K562 (cell line): ENCODE measurements at regions not wholly inside any gene's neighbourhood (a gene's known extent, or its start where the extent isn't known, plus 50 kb on each side); places are given as distances from the start of the nearest gene placed in this dataset.

Source experiments
- ATAC-seq: fragments of 200-7000 bp; cut with Tn5 transposase; 3 replicates; pipeline ENCODE4 v1.9.1; 2020; ENCODE audit warnings: moderate library complexity
- BruUV-seq: library from RNA; stranded (reverse); fragments of 400-500 nt; replicated peaks from 2 replicates; lab custom pipeline; 2021; lab: Mats Ljungman, UMichigan
- CTCF ChIA-PET: fragments of 300-600 bp; formaldehyde crosslinking; extraction: SDS; loops from one replicate; lab custom pipeline; 2021; ENCODE audit warnings: low intra/inter-chr PET ratio; lab: Yijun Ruan, JAX
- POLR2A ChIA-PET: fragments of 300-600, 350-650 bp; sonication (Branson Sonifier 250); formaldehyde crosslinking; extraction: SDS; loops from one replicate; lab custom pipeline; 2021; ENCODE audit warnings: antibody characterized with exemption, inconsistent platforms; lab: Yijun Ruan, JAX
- DNase-seq, 4 experiments: peaks; one replicate each; pipeline versions ENCODE4 v3.0.0 to v3.0.0-alpha.2; 2011 to 2018; ENCODE audit warnings: low spot score in 3 of 4, mixed read lengths in 3 of 4; ENCODE audit errors: extremely low read depth in 1 of 4
- FAIRE-seq: peaks from 2 replicates; lab custom pipeline; 2011; peaks lifted over from hg19 to GRCh38; lab: Jason Lieb, UNC
- H2AFZ ChIP-seq: 2 replicates; pipeline ENCODE4 v1.6.0; 2011; ENCODE audit warnings: low read depth, low read length, control low read depth, inconsistent platforms
- H3K27ac ChIP-seq: fragments of 200-600 bp; 3 replicates; pipeline ENCODE4 v1.8.0; 2011; ENCODE audit warnings: low read depth, mild to moderate bottlenecking, control low read depth, inconsistent platforms, low read length, moderate library complexity, mixed read lengths; ENCODE audit errors: extremely low read depth
- H3K27me3 ChIP-seq, 2 experiments: fragments of 300-600 bp in 1 of 2; 2 replicates in 1 of 2; 3 replicates in 1 of 2; pipeline versions ENCODE4 v1.6.0 to v1.8.0; 2011; ENCODE audit warnings: inconsistent platforms in 2 of 2, low read length in 2 of 2, mild to moderate bottlenecking in 1 of 2, mixed read lengths in 1 of 2, moderate library complexity in 1 of 2; ENCODE audit not compliant: control insufficient read depth in 2 of 2, insufficient read depth in 2 of 2
- H3K36me3 ChIP-seq: fragments of 300-600 bp; 3 replicates; pipeline ENCODE4 v1.8.0; 2011; ENCODE audit warnings: mild to moderate bottlenecking, low read length, inconsistent platforms; ENCODE audit not compliant: control insufficient read depth, insufficient read depth
- H3K4me1 ChIP-seq, 2 experiments: fragments of 200-600 bp in 1 of 2; replicated peaks in 1 of 2; 2 replicates in 1 of 2; 3 replicates in 1 of 2; pipeline versions ENCODE4 v1.5.1 to v1.8.0; 2011; ENCODE audit warnings: inconsistent platforms in 2 of 2, low read length in 2 of 2, mild to moderate bottlenecking in 1 of 2, mixed read lengths in 1 of 2, moderate library complexity in 1 of 2; ENCODE audit not compliant: control insufficient read depth in 2 of 2, insufficient read depth in 2 of 2
- H3K4me2 ChIP-seq: 2 replicates; pipeline ENCODE4 v1.6.1; 2011; ENCODE audit warnings: low read length, control low read depth, inconsistent platforms, mixed read lengths; ENCODE audit not compliant: insufficient read depth
- H3K4me3 ChIP-seq: fragments of 200-600 bp; sonication (generic), shearing (Covaris generic); 2 replicates; pipeline ENCODE4 v1.5.1; 2016; ENCODE audit warnings: control low read depth, inconsistent platforms
- H3K79me2 ChIP-seq: fragments of 200-600 bp; 3 replicates; pipeline ENCODE4 v1.8.0; 2011; ENCODE audit warnings: low read length, inconsistent platforms; ENCODE audit not compliant: control insufficient read depth, insufficient read depth
- H3K9ac ChIP-seq, 2 experiments: 2 replicates each; pipeline versions ENCODE4 v1.6.0 to v1.6.1; 2011; ENCODE audit warnings: low read depth in 2 of 2, low read length in 2 of 2, control low read depth in 1 of 2, inconsistent platforms in 1 of 2, mild to moderate bottlenecking in 1 of 2, mixed read lengths in 1 of 2; ENCODE audit not compliant: insufficient read depth in 1 of 2
- H3K9me1 ChIP-seq: one replicate; pipeline ENCODE4 v1.6.0; 2011; ENCODE audit warnings: inconsistent platforms, mild to moderate bottlenecking, low read length, moderate library complexity; ENCODE audit not compliant: control insufficient read depth, insufficient read depth
- H3K9me3 ChIP-seq: replicated peaks from 2 replicates; pipeline ENCODE4 v1.5.1; 2011; ENCODE audit warnings: low read depth, low read length, inconsistent platforms; ENCODE audit not compliant: control insufficient read depth, insufficient read depth
- H4K20me1 ChIP-seq: replicated peaks from 2 replicates; pipeline ENCODE4 v1.6.1; 2011; ENCODE audit warnings: low read length, inconsistent platforms, mixed read lengths; ENCODE audit not compliant: control insufficient read depth, insufficient read depth
- BRCA1 ChIP-seq, 2 experiments: fragments of 450-650 bp in 1 of 2; sonication (generic) in 1 of 2; formaldehyde crosslinking in 1 of 2; IDR thresholded peaks; 2 replicates each; pipeline versions ENCODE4 v1.5.0 to v1.6.1; 2017 to 2020; ENCODE audit warnings: mild to moderate bottlenecking in 1 of 2, missing genetic modification reagents in 1 of 2
- FOXK1 ChIP-seq: sonication (generic); formaldehyde crosslinking; IDR thresholded peaks from 2 replicates; pipeline ENCODE4 v1.8.0; 2022; ENCODE audit warnings: missing genetic modification reagents, mild to moderate bottlenecking, borderline replicate concordance
- HDAC8 ChIP-seq: fragments of 450-650 bp; IDR thresholded peaks from 2 replicates; pipeline ENCODE4 v1.6.1; 2016; ENCODE audit warnings: mild to moderate bottlenecking, missing genetic modification characterization, moderate library complexity, missing compliant biosample characterization
- HEY1 ChIP-seq: fragments of 250-450 bp; sonication (Bioruptor Pico); IDR thresholded peaks from 2 replicates; pipeline ENCODE4 v1.5.0; 2020; ENCODE audit warnings: mild to moderate bottlenecking, moderate library complexity, borderline replicate concordance
- MTA1 ChIP-seq: fragments of 450-650 bp; IDR thresholded peaks from 2 replicates; pipeline ENCODE4 v1.6.1; 2017; ENCODE audit warnings: borderline replicate concordance
- NR2C1 ChIP-seq, 2 experiments: fragments of 450-650 bp; IDR thresholded peaks; 2 replicates each; pipeline ENCODE4 v1.6.1; 2017; ENCODE audit warnings: mild to moderate bottlenecking in 2 of 2, antibody characterized with exemption in 1 of 2, inconsistent platforms in 1 of 2, missing compliant biosample characterization in 1 of 2, missing genetic modification characterization in 1 of 2
- NR3C1 ChIP-seq: sonication (generic); formaldehyde crosslinking; IDR thresholded peaks from 2 replicates; pipeline ENCODE4 v1.8.1; 2022; ENCODE audit warnings: missing genetic modification reagents
- PTBP1 ChIP-seq: fragments of 200-400 bp; formaldehyde crosslinking; IDR thresholded peaks from 2 replicates; pipeline ENCODE4 v1.6.1; 2017; ENCODE audit warnings: low read depth, low read length
- RBM25 ChIP-seq: fragments of 200-400 bp; formaldehyde crosslinking; IDR thresholded peaks from 2 replicates; pipeline ENCODE4 v1.6.1; 2018; ENCODE audit warnings: low read length, low read depth, moderate library complexity; ENCODE audit not compliant: severe bottlenecking
- TAF15 ChIP-seq: fragments of 200-400 bp; formaldehyde crosslinking; IDR thresholded peaks from 2 replicates; pipeline ENCODE4 v1.6.1; 2017; ENCODE audit warnings: mild to moderate bottlenecking, low read depth, low read length, moderate library complexity
- TCF7 ChIP-seq: sonication (generic); IDR thresholded peaks from 2 replicates; pipeline ENCODE4 v1.6.1; 2016; ENCODE audit warnings: antibody characterized with exemption, borderline replicate concordance
- TRIM25 ChIP-seq: fragments of 450-650 bp; IDR thresholded peaks from 2 replicates; pipeline ENCODE4 v1.7.0; 2016; ENCODE audit warnings: borderline replicate concordance
- YY1 ChIP-seq, 3 experiments: IDR thresholded peaks; 2 replicates each; pipeline ENCODE4 v1.6.1; 2011; ENCODE audit warnings: low read length in 2 of 3, mild to moderate bottlenecking in 2 of 3, moderate library complexity in 2 of 3, borderline replicate concordance in 1 of 3, control low read depth in 1 of 3, low read depth in 1 of 3; ENCODE audit not compliant: insufficient read depth in 3 of 3, insufficient replicate concordance in 2 of 3, control insufficient read depth in 1 of 3, insufficient read length in 1 of 3; ENCODE audit errors: extremely low read depth in 1 of 3
- ZC3H8 ChIP-seq: fragments of 450-650 bp; IDR thresholded peaks from 2 replicates; pipeline ENCODE4 v1.6.1; 2017
- ZNF436 ChIP-seq: fragments of 250-450, 450-650 bp; sonication (Bioruptor Pico); formaldehyde crosslinking; IDR thresholded peaks from 2 replicates; pipeline ENCODE4 v1.7.0; 2020; ENCODE audit warnings: mild to moderate bottlenecking
- ZNF668 ChIP-seq: fragments of 250-450 bp; sonication (Bioruptor Pico); IDR thresholded peaks from 2 replicates; pipeline ENCODE4 v1.8.0; 2022; ENCODE audit warnings: mild to moderate bottlenecking, inconsistent platforms
- ZNF696 ChIP-seq: fragments of 250-450 bp; sonication (Bioruptor Pico); conservative IDR thresholded peaks from 2 replicates; pipeline ENCODE4 v1.4.0; 2020; ENCODE audit warnings: mild to moderate bottlenecking, moderate library complexity
- ZNF766 ChIP-seq: fragments of 200-800 bp; sonication (Bioruptor generic); conservative IDR thresholded peaks from 2 replicates; pipeline ENCODE4 v1.6.1; 2016; ENCODE audit warnings: missing genetic modification characterization, missing compliant biosample characterization
- WGBS: fragments of 100-300 bp; shearing (Covaris generic); methylation state at CpG from one replicate; pipeline ENCODE4 v1.1.6; 2016; ENCODE audit warnings: low coverage, mixed read lengths; ENCODE audit not compliant: insufficient coverage; ENCODE audit errors: missing lambda C conversion rate; 5-methylcytosine and 5-hydroxymethylcytosine counted together
- in situ Hi-C: fragments of 300-500 bp; cut with MboI; formaldehyde crosslinking; loops from 4 replicates; pipeline ENCODE4 v1.15.0; 2018; ENCODE audit warnings: inconsistent platforms, mixed read lengths
- intact Hi-C: fragments of 100-400 bp; cut with micrococcal nuclease; formaldehyde crosslinking; loops from 2 replicates; pipeline ENCODE4 v1.14.2; 2022

GRCh38 chr9:1927546-1927945, 87.6 kb upstream of the SMARCA2 start (continued):
- no peak for TF ChIP-seq TRIM25

GRCh38 chr9:1929134-1929533, 86.0 kb upstream of the SMARCA2 start:
- Histone ChIP-seq H3K9me3 (no peaks in the 10 kb centered on the region), H3K79me2 (no peaks in the 10 kb centered on the region), H3K27me3 (no peaks in the 10 kb centered on the region), H3K9ac (no peak overlapping the region), H3K4me2 (no peak overlapping the region), H3K36me3 (no peaks in the 10 kb centered on the region), H4K20me1 (no peaks in the 10 kb centered on the region)
- in situ Hi-C loops: no loop called here
- WGBS: 0% methylated on average over 2 of the region's 2 CpGs
- ATAC-seq (no peak), FAIRE-seq (no peak)
- BruUV-seq: no TSS peak
- TF ChIP-seq TCF7 (no peak), TAF15 (no peak), ZNF668 (no peak), PTBP1 (no peak), NR3C1 (CRISPR knock-in tag) (no peak), NR2C1 (IDR thresholded peaks at IDR 0.05) (no peak), NR2C1 (tag; IDR thresholded peaks at IDR 0.05) (no peak), FOXK1 (CRISPR knock-in tag) (no peak), ZNF696 (CRISPR knock-in tag) (no peak), MTA1 (no peak), RBM25 (no peak), ZNF436 (no peak), BRCA1 (IDR thresholded peaks at IDR 0.05) (no peak), BRCA1 (CRISPR knock-in tag; IDR thresholded peaks at IDR 0.05) (no peak), YY1 (IDR thresholded peaks at IDR 0.05; ENCODE audit: borderline replicate concordance in 1 of 3, control insufficient read depth in 1 of 3, extremely low read depth in 1 of 3, insufficient read depth in 3 of 3, insufficient read length in 1 of 3, insufficient replicate concordance in 2 of 3, low read depth in 1 of 3, low read length in 2 of 3) (no peak), HEY1 (CRISPR knock-in tag) (no peak), ZNF766 (CRISPR knock-in tag) (no peak), HDAC8 (tag) (no peak), ZC3H8 (no peak)
- TF ChIP-seq, all 486 proteins: peak for 0
- Histone ChIP-seq H3K27ac (no peak overlapping the region), H3K4me3 (no peak overlapping the region), H2AFZ (no peak overlapping the region), H3K4me1 (no peaks in the 10 kb centered on the region; a peak in 1 of 5 replicates), H3K9me1 (no peaks in the 10 kb centered on the region)
- intact Hi-C loops: no loop called here
- POLR2A ChIA-PET: no interaction called here
- CTCF ChIA-PET: no interaction called here
- DNase-seq: no peak
